PC-9 (cell line): ENCODE measurements at regions not wholly inside any gene's neighbourhood (a gene's known extent, or its start where the extent isn't known, plus 50 kb on each side); places are given as distances from the start of the nearest gene placed in this dataset.

Experiments
- BruUV-seq: library from RNA; stranded (reverse); fragments of 400-500 nt; replicated peaks from 2 replicates; lab custom pipeline; 2021; lab: Mats Ljungman, UMichigan
- CTCF ChIA-PET: fragments of 300-600 bp; sonication (Branson Sonifier 250); formaldehyde crosslinking; loops from one replicate; lab custom pipeline; 2022; ENCODE audit warnings: antibody characterized with exemption; lab: Charles Lee
- POLR2A ChIA-PET: fragments of 300-600 bp; sonication (Branson Sonifier 250); formaldehyde crosslinking; loops from one replicate; lab custom pipeline; 2022; ENCODE audit warnings: antibody characterized with exemption; ENCODE audit not compliant: unreplicated experiment; lab: Charles Lee
- DNase-seq, 2 experiments: peaks; one replicate each; pipeline versions ENCODE4 v3.0.0 to v3.0.0-alpha.2; 2015 to 2022; ENCODE audit warnings: mixed read lengths in 1 of 2
- H2AFZ ChIP-seq: fragments of 200-600 bp; sonication (generic); 2 replicates; pipeline ENCODE4 v1.8.1; 2017; ENCODE audit warnings: antibody characterized with exemption
- H3F3A ChIP-seq: fragments of 200-600 bp; sonication (generic); 2 replicates; pipeline ENCODE4 v1.8.1; 2017; ENCODE audit warnings: antibody characterized with exemption, mild to moderate bottlenecking, low read depth; ENCODE audit not compliant: insufficient read depth
- H3K27ac ChIP-seq: fragments of 200-600 bp; sonication (generic); 2 replicates; pipeline ENCODE4 v1.6.1; 2016; ENCODE audit warnings: mixed run types
- H3K27me3 ChIP-seq: fragments of 200-600 bp; sonication (generic); 2 replicates; pipeline ENCODE4 v1.6.1; 2016; ENCODE audit warnings: low read depth, mixed run types; ENCODE audit not compliant: insufficient read depth
- H3K36me3 ChIP-seq: fragments of 200-600 bp; sonication (generic); 2 replicates; pipeline ENCODE4 v1.6.1; 2016; ENCODE audit warnings: low read depth, mixed run types
- H3K4me1 ChIP-seq: fragments of 200-600 bp; sonication (generic); replicated peaks from 2 replicates; pipeline ENCODE4 v1.6.1; 2016; ENCODE audit warnings: mixed run types; ENCODE audit not compliant: insufficient read depth
- H3K4me2 ChIP-seq: fragments of 200-600 bp; sonication (generic); 2 replicates; pipeline ENCODE4 v1.6.1; 2017; ENCODE audit warnings: mixed run types
- H3K4me3 ChIP-seq: fragments of 200-600 bp; sonication (generic); 2 replicates; pipeline ENCODE4 v1.6.1; 2016; ENCODE audit warnings: mixed run types
- H3K79me2 ChIP-seq: fragments of 200-600 bp; sonication (generic); 2 replicates; pipeline ENCODE4 v1.6.1; 2017; ENCODE audit warnings: low read depth, mixed run types
- H3K9me2 ChIP-seq: fragments of 200-600 bp; sonication (generic); 2 replicates; pipeline ENCODE4 v1.8.1; 2017; ENCODE audit warnings: mild to moderate bottlenecking; ENCODE audit not compliant: insufficient read depth
- H3K9me3 ChIP-seq: fragments of 200-600 bp; sonication (generic); 2 replicates; pipeline ENCODE4 v1.8.1; 2016; ENCODE audit warnings: low read depth; ENCODE audit not compliant: insufficient read depth
- H4K20me1 ChIP-seq: fragments of 200-600 bp; sonication (generic); 2 replicates; pipeline ENCODE4 v1.8.1; 2017; ENCODE audit not compliant: insufficient read depth
- EZH2 ChIP-seq: fragments of 200-600 bp; sonication (generic); IDR thresholded peaks from 2 replicates; pipeline ENCODE4 v1.8.0; 2017; ENCODE audit warnings: antibody characterized with exemption, low read depth
- intact Hi-C: fragments of 100-400 bp; cut with micrococcal nuclease; formaldehyde crosslinking; loops from one replicate; pipeline ENCODE4 v1.10.0; 2022; ENCODE audit not compliant: unreplicated experiment
- TF ChIP-seq, protein P1 (sequence below): fragments of 200-600 bp; sonication (generic); conservative IDR thresholded peaks from 2 replicates; pipeline ENCODE4 v1.6.1; 2017; ENCODE audit warnings: mixed run types, antibody characterized with exemption, mild to moderate bottlenecking, moderate library complexity

DNA sequence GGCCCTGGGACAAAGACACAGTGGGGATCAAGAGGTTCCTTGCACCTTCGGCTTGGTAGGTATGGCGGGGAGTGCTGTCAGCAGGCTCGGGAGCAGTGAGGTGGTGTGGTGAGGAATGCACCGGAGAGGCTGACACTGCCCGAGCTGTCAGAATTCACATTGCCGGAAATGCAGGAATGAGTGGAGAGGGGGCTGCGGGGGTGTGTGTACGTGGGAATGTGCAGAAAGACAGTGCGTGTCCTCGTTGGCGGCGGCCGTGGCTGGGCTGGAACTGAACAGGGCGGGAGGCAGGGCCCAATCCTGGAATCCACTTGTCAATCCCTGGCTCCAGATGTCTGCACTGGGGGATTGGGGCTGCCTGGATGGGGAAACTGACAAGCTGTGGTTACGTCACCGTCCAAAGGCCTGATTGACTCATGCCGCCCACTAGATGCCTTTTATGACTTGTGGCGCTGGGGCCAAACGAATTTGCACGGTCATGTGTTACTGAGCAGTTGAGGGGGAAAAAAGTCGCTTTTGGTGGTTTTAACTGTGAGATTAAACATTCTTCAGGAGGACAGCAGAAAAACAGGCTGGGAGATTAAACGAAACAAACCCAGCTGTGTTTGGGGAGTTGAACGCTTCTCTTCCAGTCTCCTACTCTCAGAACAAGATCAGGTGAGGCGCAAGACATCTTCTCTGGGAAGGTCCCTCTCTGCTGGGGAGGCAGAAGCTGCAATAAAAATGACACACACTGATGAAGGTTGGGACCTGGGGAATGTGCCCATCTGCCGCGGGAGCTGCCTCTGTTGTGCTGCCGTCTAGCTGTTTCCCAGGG lies 189.4 kb upstream of the GLI2 start:
- BruUV-seq, result no TSS peak
- Histone ChIP-seq H3K4me3 (no peak overlapping the region), H3K4me1 (peaks cover 33% of the 10 kb centered on the region), H3K9me2 (no peaks in the 10 kb centered on the region), H4K20me1 (no peaks in the 10 kb centered on the region), H3K79me2 (no peaks in the 10 kb centered on the region), H3K9me3 (no peaks in the 10 kb centered on the region), H3K27me3 (no peaks in the 10 kb centered on the region), H2AFZ (no peak overlapping the region), H3K27ac (no peak overlapping the region), H3F3A (peaks cover 21% of the 10 kb centered on the region; the same call in 1 of the 2 replicates), H3K4me2 (no peak overlapping the region), H3K36me3 (no peaks in the 10 kb centered on the region)
- no peak for DNase-seq
- CTCF ChIA-PET, result no interaction called here
- no peak for TF ChIP-seq EZH2
- TF ChIP-seq, protein P1, sequence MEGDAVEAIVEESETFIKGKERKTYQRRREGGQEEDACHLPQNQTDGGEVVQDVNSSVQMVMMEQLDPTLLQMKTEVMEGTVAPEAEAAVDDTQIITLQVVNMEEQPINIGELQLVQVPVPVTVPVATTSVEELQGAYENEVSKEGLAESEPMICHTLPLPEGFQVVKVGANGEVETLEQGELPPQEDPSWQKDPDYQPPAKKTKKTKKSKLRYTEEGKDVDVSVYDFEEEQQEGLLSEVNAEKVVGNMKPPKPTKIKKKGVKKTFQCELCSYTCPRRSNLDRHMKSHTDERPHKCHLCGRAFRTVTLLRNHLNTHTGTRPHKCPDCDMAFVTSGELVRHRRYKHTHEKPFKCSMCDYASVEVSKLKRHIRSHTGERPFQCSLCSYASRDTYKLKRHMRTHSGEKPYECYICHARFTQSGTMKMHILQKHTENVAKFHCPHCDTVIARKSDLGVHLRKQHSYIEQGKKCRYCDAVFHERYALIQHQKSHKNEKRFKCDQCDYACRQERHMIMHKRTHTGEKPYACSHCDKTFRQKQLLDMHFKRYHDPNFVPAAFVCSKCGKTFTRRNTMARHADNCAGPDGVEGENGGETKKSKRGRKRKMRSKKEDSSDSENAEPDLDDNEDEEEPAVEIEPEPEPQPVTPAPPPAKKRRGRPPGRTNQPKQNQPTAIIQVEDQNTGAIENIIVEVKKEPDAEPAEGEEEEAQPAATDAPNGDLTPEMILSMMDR, result no peak
- intact Hi-C loops, result no loop called here
- POLR2A ChIA-PET, result interaction anchor here (0.7 kb wide), 1 partner anchor 103 kb away, joined by 11 read pairs; no protein-coding TSS in a partner anchor

DNA sequence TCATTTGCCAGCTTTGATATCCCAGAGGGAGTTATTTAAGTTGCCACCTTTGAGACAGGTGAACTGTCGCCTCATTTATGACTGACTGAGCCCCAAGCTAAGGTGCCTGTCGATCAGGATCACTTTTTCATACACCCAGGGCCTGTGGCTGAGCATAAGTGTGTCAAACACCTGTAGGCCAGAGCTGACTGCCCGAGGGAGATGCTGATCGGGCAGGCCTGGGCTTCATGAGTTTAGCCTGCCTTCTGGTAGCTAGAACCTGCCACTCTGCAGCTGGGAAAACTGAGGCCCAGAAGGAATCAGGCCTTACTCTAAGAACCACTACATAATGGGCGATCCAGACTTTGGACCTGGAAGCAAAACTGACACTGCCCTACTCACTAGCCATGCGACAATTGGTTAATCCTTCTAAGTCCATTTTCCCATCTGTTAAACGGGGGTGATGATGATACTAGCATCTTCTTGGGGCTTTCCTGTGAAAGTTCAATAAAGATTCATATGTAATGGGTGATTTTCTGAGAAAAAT lies 188.7 kb upstream of the GLI2 start:
- no peak overlapping the region for H3K4me2 ChIP-seq
- no peak overlapping the region for H3K4me3 ChIP-seq
- H3K36me3 ChIP-seq, result no peaks in the 10 kb centered on the region
- intact Hi-C loops, result no loop called here
- ChIA-PET CTCF (no interaction called here), POLR2A (interaction anchor here (0.7 kb wide), 1 partner anchor 103 kb away, joined by 11 read pairs; no protein-coding TSS in a partner anchor)
- no TSS peak for BruUV-seq
- H3K27ac ChIP-seq, result no peak overlapping the region
- no peaks in the 10 kb centered on the region for H3K9me3 ChIP-seq
- no peak for DNase-seq
- peaks cover 29% of the 10 kb centered on the region for H3K4me1 ChIP-seq
- peaks cover 20% of the 10 kb centered on the region; the same call in 1 of the 2 replicates for H3F3A ChIP-seq
- H3K9me2 ChIP-seq, result no peaks in the 10 kb centered on the region
- no peak overlapping the region for H2AFZ ChIP-seq
- no peaks in the 10 kb centered on the region for H3K27me3 ChIP-seq
- no peaks in the 10 kb centered on the region for H4K20me1 ChIP-seq
- no peaks in the 10 kb centered on the region for H3K79me2 ChIP-seq
- no peak for TF ChIP-seq EZH2
- TF ChIP-seq, protein P1, result no peak

DNA sequence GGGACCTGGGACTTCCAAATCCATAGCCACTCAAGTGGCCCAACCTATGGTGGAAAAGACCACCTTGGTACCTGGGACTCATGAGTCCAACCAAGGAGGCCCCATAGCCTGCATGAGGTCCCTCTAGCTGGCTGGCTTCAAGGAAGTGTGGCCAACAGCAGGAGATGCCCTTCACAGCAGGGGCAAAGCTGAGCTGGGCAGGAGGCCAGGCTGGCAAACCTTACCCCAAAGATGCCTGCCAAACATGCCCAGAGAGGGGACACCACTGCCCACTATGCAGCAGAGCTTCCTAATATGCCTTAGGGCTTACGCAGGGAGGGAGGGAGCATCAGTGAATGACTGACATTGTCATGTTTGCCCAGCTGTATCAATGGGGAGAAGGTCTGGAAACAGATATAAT lies 188.0 kb upstream of the GLI2 start:
- Histone ChIP-seq H3K79me2 (no peaks in the 10 kb centered on the region), H3K9me2 (no peaks in the 10 kb centered on the region), H3F3A (peaks cover 20% of the 10 kb centered on the region; the same call in 1 of the 2 replicates), H3K27me3 (no peaks in the 10 kb centered on the region), H3K4me2 (no peak overlapping the region), H3K4me1 (peaks cover 32% of the 10 kb centered on the region), H3K36me3 (no peaks in the 10 kb centered on the region), H3K27ac (no peak overlapping the region), H4K20me1 (no peaks in the 10 kb centered on the region), H3K4me3 (no peak overlapping the region), H3K9me3 (no peaks in the 10 kb centered on the region), H2AFZ (no peak overlapping the region)
- no peak for TF ChIP-seq EZH2
- TF ChIP-seq, protein P1, result no peak
- BruUV-seq, result no TSS peak
- intact Hi-C loops, result no loop called here
- no peak for DNase-seq
- CTCF ChIA-PET, result no interaction called here
- POLR2A ChIA-PET, result no interaction called here
